ENCODE measurements at regions not wholly inside any gene's neighbourhood (a gene's known extent, or its start where the extent isn't known, plus 50 kb on each side); places are given as distances from the start of the nearest gene placed in this dataset.

GRCh38 chr14:36083317-36083716 is 93.2 kb downstream of the PTCSC3 start:
- no peak for ATAC-seq (ENCODE audit: insufficient read depth, low read depth)
- Histone ChIP-seq H3K9ac (ENCODE audit: low read depth, low read length) (no peak overlapping the region), H3K36me3 (ENCODE audit: insufficient read depth, low read length) (no peaks in the 10 kb centered on the region), H3K4me1 (ENCODE audit: insufficient read depth, low read length) (no peaks in the 10 kb centered on the region), H3K79me2 (ENCODE audit: insufficient read depth, low read length) (no peaks in the 10 kb centered on the region), H3K4me2 (ENCODE audit: insufficient read depth, low read length) (no peak overlapping the region), H3K4me3 (ENCODE audit: low read depth in 1 of 2, low read length in 2 of 2) (no peak overlapping the region), H3K9me3 (ENCODE audit: insufficient read depth, low read length, severe bottlenecking) (peaks cover 3% of the 10 kb centered on the region), H3K27me3 (ENCODE audit: insufficient read depth, low read length, poor library complexity) (peaks cover 14% of the 10 kb centered on the region), H3K27ac (ENCODE audit: low read length) (no peak overlapping the region), H2AFZ (ENCODE audit: low read depth, low read length) (no peak overlapping the region), H4K20me1 (ENCODE audit: insufficient read depth, low read length) (no peaks in the 10 kb centered on the region)
- no peak for DNase-seq
- TF ChIP-seq EZH2 (IDR thresholded peaks at IDR 0.05; ENCODE audit: borderline replicate concordance, low read depth, low read length, severe bottlenecking): no peak
- no peak for TF ChIP-seq CTCF (IDR thresholded peaks at IDR 0.05; ENCODE audit: borderline replicate concordance, extremely low read depth, low read length, poor library complexity, severe bottlenecking)

- H3K4me1 ChIP-seq (ENCODE audit: insufficient read depth, low read length): no peaks in the 10 kb centered on the region
- ATAC-seq (ENCODE audit: insufficient read depth, low read depth): no peak
- H3K27me3 ChIP-seq (ENCODE audit: insufficient read depth, low read length, poor library complexity): peaks cover 7% of the 10 kb centered on the region
- no peak overlapping the region for H3K4me2 ChIP-seq (ENCODE audit: insufficient read depth, low read length)
- H3K9ac ChIP-seq (ENCODE audit: low read depth, low read length): no peak overlapping the region
- TF ChIP-seq CTCF (IDR thresholded peaks at IDR 0.05; ENCODE audit: borderline replicate concordance, extremely low read depth, low read length, poor library complexity, severe bottlenecking) (no peak), EZH2 (IDR thresholded peaks at IDR 0.05; ENCODE audit: borderline replicate concordance, low read depth, low read length, severe bottlenecking) (no peak)
- H3K27ac ChIP-seq (ENCODE audit: low read length): no peak overlapping the region
- no peak overlapping the region for H2AFZ ChIP-seq (ENCODE audit: low read depth, low read length)
- H4K20me1 ChIP-seq (ENCODE audit: insufficient read depth, low read length): no peaks in the 10 kb centered on the region
- no peaks in the 10 kb centered on the region for H3K79me2 ChIP-seq (ENCODE audit: insufficient read depth, low read length)
- H3K9me3 ChIP-seq (ENCODE audit: insufficient read depth, low read length, severe bottlenecking): peaks cover 3% of the 10 kb centered on the region
- H3K36me3 ChIP-seq (ENCODE audit: insufficient read depth, low read length): no peaks in the 10 kb centered on the region
- DNase-seq: no peak
- H3K4me3 ChIP-seq (ENCODE audit: low read depth in 1 of 2, low read length in 2 of 2): no peak overlapping the region
Observed at GRCh38 chr14:36078080-36078479, 98.4 kb downstream of the PTCSC3 start.

GRCh38 chr14:36076197-36076596 is 100.3 kb downstream of the PTCSC3 start:
- no peak for DNase-seq
- no peaks in the 10 kb centered on the region for H3K4me1 ChIP-seq (ENCODE audit: insufficient read depth, low read length)
- H3K27me3 ChIP-seq (ENCODE audit: insufficient read depth, low read length, poor library complexity): peaks cover 7% of the 10 kb centered on the region
- H3K4me3 ChIP-seq (ENCODE audit: low read depth in 1 of 2, low read length in 2 of 2): no peak overlapping the region
- no peaks in the 10 kb centered on the region for H3K36me3 ChIP-seq (ENCODE audit: insufficient read depth, low read length)
- H4K20me1 ChIP-seq (ENCODE audit: insufficient read depth, low read length): no peaks in the 10 kb centered on the region
- no peak overlapping the region for H3K27ac ChIP-seq (ENCODE audit: low read length)
- peaks cover 3% of the 10 kb centered on the region for H3K9me3 ChIP-seq (ENCODE audit: insufficient read depth, low read length, severe bottlenecking)
- H3K4me2 ChIP-seq (ENCODE audit: insufficient read depth, low read length): no peak overlapping the region
- no peak overlapping the region for H2AFZ ChIP-seq (ENCODE audit: low read depth, low read length)
- no peak overlapping the region for H3K9ac ChIP-seq (ENCODE audit: low read depth, low read length)
- ATAC-seq (ENCODE audit: insufficient read depth, low read depth): no peak
- no peaks in the 10 kb centered on the region for H3K79me2 ChIP-seq (ENCODE audit: insufficient read depth, low read length)
- TF ChIP-seq EZH2 (IDR thresholded peaks at IDR 0.05; ENCODE audit: borderline replicate concordance, low read depth, low read length, severe bottlenecking) (no peak), CTCF (IDR thresholded peaks at IDR 0.05; ENCODE audit: borderline replicate concordance, extremely low read depth, low read length, poor library complexity, severe bottlenecking) (no peak)

- H4K20me1 ChIP-seq (ENCODE audit: insufficient read depth, low read length): no peaks in the 10 kb centered on the region
- no peak for DNase-seq
- no peak overlapping the region for H3K4me3 ChIP-seq (ENCODE audit: low read depth in 1 of 2, low read length in 2 of 2)
- H3K4me1 ChIP-seq (ENCODE audit: insufficient read depth, low read length): no peaks in the 10 kb centered on the region
- no peak overlapping the region for H3K9ac ChIP-seq (ENCODE audit: low read depth, low read length)
- no peaks in the 10 kb centered on the region for H3K79me2 ChIP-seq (ENCODE audit: insufficient read depth, low read length)
- H3K27ac ChIP-seq (ENCODE audit: low read length): no peak overlapping the region
- H3K36me3 ChIP-seq (ENCODE audit: insufficient read depth, low read length): no peaks in the 10 kb centered on the region
- ATAC-seq (ENCODE audit: insufficient read depth, low read depth): no peak
- peaks cover 8% of the 10 kb centered on the region for H3K27me3 ChIP-seq (ENCODE audit: insufficient read depth, low read length, poor library complexity)
- no peak overlapping the region for H3K4me2 ChIP-seq (ENCODE audit: insufficient read depth, low read length)
- TF ChIP-seq EZH2 (IDR thresholded peaks at IDR 0.05; ENCODE audit: borderline replicate concordance, low read depth, low read length, severe bottlenecking) (no peak), CTCF (IDR thresholded peaks at IDR 0.05; ENCODE audit: borderline replicate concordance, extremely low read depth, low read length, poor library complexity, severe bottlenecking) (no peak)
- H2AFZ ChIP-seq (ENCODE audit: low read depth, low read length): no peak overlapping the region
- peaks cover 3% of the 10 kb centered on the region for H3K9me3 ChIP-seq (ENCODE audit: insufficient read depth, low read length, severe bottlenecking)
Observed at GRCh38 chr14:36075203-36075602, 101.3 kb downstream of the PTCSC3 start.
